Astrocyte of the spinal cord (primary cell): ENCODE measurements at regions not wholly inside any gene's neighbourhood (a gene's known extent, or its start where the extent isn't known, plus 50 kb on each side); places are given as distances from the start of the nearest gene placed in this dataset.
"Not testable (repeated sequence)": the region's sequence is repeated elsewhere in the genome, so short reads cannot be mapped to it uniquely, and the experiment has no call there.

Experiments
- DNase-seq: peaks from one replicate; pipeline ENCODE4 v3.0.0; 2011; ENCODE audit warnings: low read depth, low spot score
- H3K4me3 ChIP-seq: 2 replicates; pipeline ENCODE4 v1.5.1; 2011; ENCODE audit warnings: low read depth, mild to moderate bottlenecking, low read length, moderate library complexity
- CTCF ChIP-seq: IDR thresholded peaks from 2 replicates; pipeline ENCODE4 v1.5.1; 2012; ENCODE audit warnings: low read depth, mild to moderate bottlenecking, low read length, inconsistent platforms
- in situ Hi-C: cut with HindIII; loops from 2 replicates; pipeline ENCODE4 v1.10.0; 2017; ENCODE audit warnings: low sequenced_read_pairs

- in situ Hi-C loops = no loop called here
- DNase-seq = peak; percentile 22
- no peak for TF ChIP-seq CTCF
These were observed 694.4 kb downstream of the LTN1 start for GRCh38 chr21:28298251-28298672.

GRCh38 chr21:28294051-28294450 is 698.6 kb downstream of the LTN1 start:
- no peak for TF ChIP-seq CTCF
- in situ Hi-C loops = no loop called here
- DNase-seq = peak; percentile 22
- no peak overlapping the region for H3K4me3 ChIP-seq

More at GRCh38 chr21:28298251-28298672, 694.4 kb downstream of the LTN1 start:
- no peak overlapping the region for H3K4me3 ChIP-seq

GRCh38 chr21:28283641-28284490 is 708.8 kb downstream of the LTN1 start:
- no peak overlapping the region for H3K4me3 ChIP-seq
- no peak for TF ChIP-seq CTCF
- peak; percentile 84 for DNase-seq
- in situ Hi-C loops = no loop called here

GRCh38 chr21:28282833-28283232 is 709.8 kb downstream of the LTN1 start:
- H3K4me3 ChIP-seq = no peak overlapping the region
- in situ Hi-C loops = no loop called here
- TF ChIP-seq CTCF = no peak
- DNase-seq = no peak

DNA sequence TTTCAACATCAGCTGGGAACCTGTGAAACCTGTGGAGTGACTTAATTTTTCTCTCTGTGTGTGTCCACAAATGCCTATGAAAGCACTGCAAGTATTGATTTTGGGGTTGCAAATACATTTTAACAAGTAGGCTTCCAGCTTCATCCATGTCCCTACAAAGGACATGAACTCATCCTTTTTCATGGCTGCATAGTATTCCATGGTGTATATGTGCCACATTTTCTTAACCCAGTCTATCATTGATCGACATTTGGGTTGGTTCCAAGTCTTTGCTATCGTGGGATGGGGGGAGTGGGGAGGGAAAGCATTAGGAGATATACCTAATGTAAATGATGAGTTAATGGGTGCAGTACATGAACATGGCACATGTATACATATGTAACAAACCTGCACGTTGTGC is 711.3 kb downstream of the LTN1 start:
- DNase-seq, in situ Hi-C loops, H3K4me3 ChIP-seq: not testable (repeated sequence)

- no peak for TF ChIP-seq CTCF
- no peak for DNase-seq
- in situ Hi-C loops = no loop called here
- no peak overlapping the region for H3K4me3 ChIP-seq
These were observed 712.1 kb downstream of the LTN1 start for GRCh38 chr21:28280611-28281010.

- DNase-seq = no peak
- in situ Hi-C loops = no loop called here
- no peak for TF ChIP-seq CTCF
- H3K4me3 ChIP-seq = no peak overlapping the region
These were observed 715.4 kb downstream of the LTN1 start for GRCh38 chr21:28277324-28277723.
